Left ventricle myocardium inferior (tissue), 1 donor: ENCODE measurements at regions not wholly inside any gene's neighbourhood (a gene's known extent, or its start where the extent isn't known, plus 50 kb on each side); places are given as distances from the start of the nearest gene placed in this dataset.
A peak's percentile ranks its signal among the peaks of the same experiment; 100 is the strongest.

Experiments
- DNase-seq: peaks from one replicate; pipeline ENCODE4 v3.0.0-alpha.2; 2020
- H3K27ac ChIP-seq: fragments of 200-600 bp; replicated peaks from 2 replicates; pipeline ENCODE4 v1.8.0; 2021
- H3K27me3 ChIP-seq: fragments of 200-600 bp; 2 replicates; pipeline ENCODE4 v1.8.0; 2021; ENCODE audit warnings: low read depth
- H3K36me3 ChIP-seq: fragments of 200-600 bp; 2 replicates; pipeline ENCODE4 v1.8.0; 2021
- H3K4me1 ChIP-seq: fragments of 200-600 bp; 2 replicates; pipeline ENCODE4 v1.8.0; 2021
- H3K4me3 ChIP-seq: fragments of 200-600 bp; 2 replicates; pipeline ENCODE4 v1.8.0; 2021; ENCODE audit warnings: mild to moderate bottlenecking, moderate library complexity
- H3K9me3 ChIP-seq: fragments of 200-600 bp; replicated peaks from 2 replicates; pipeline ENCODE4 v1.8.0; 2021
- CTCF ChIP-seq: fragments of 200-600 bp; IDR thresholded peaks from 2 replicates; pipeline ENCODE4 v1.8.0; 2021; ENCODE audit warnings: antibody characterized with exemption, mild to moderate bottlenecking, borderline replicate concordance
- intact Hi-C: fragments of 100-400 bp; cut with micrococcal nuclease; formaldehyde crosslinking; loops from one replicate; pipeline ENCODE4 v1.11.0; 2022
- donor health status: DM: no; HTN: yes; CAD: no; lungs with severe emphysema.

DNA sequence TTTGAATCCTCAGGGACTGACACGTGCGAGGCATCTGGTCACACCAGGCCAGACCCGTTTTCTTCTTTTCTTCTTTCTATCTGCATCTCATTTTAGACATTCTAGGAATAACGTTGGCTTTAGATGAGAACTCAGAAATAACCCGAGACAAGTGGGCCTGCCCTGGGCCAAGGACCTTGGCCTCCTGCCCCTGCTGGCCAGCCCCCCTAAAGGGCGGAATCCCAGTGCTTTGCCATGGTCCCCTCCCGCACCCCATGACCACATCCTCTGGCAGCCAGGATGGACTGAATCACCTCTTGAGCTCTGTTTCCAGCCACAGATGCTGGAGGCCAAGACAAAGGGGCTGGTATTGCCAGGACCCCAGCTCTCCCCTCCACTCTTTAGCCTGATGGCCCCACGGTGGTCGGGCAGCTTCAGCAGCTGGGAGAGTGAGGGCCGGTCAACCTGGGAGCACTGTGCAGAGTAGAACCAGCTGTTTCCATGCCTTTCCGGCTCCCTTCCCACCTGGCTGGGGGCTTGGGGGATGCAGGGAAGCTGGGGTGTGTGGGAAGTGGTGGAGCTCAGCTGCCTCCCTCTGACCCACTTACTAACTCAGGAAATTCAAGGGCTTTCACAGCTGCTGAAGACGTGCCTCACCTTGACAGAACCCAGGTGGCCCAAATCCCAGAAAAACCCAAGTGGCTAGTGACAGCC is 190.9 kb downstream of the FAM43A start:
- DNase-seq: no peak
- Histone ChIP-seq H3K36me3 (no peaks in the 10 kb centered on the region), H3K4me1 (peaks cover 69% of the 10 kb centered on the region), H3K4me3 (no peak overlapping the region), H3K27me3 (no peaks in the 10 kb centered on the region), H3K9me3 (no peaks in the 10 kb centered on the region), H3K27ac (peak overlapping the region; percentile 84)
- intact Hi-C loops: no loop called here
- TF ChIP-seq CTCF: no peak

GRCh38 chr3:194877291-194878119 is 191.8 kb downstream of the FAM43A start:
- H3K9me3 ChIP-seq: no peaks in the 10 kb centered on the region
- peak overlapping the region; percentile 84 for H3K27ac ChIP-seq
- H3K4me1 ChIP-seq: peaks cover 67% of the 10 kb centered on the region
- no peak overlapping the region for H3K4me3 ChIP-seq
- no peak for TF ChIP-seq CTCF
- H3K36me3 ChIP-seq: no peaks in the 10 kb centered on the region
- DNase-seq: no peak
- H3K27me3 ChIP-seq: no peaks in the 10 kb centered on the region
- intact Hi-C loops: no loop called here

DNA sequence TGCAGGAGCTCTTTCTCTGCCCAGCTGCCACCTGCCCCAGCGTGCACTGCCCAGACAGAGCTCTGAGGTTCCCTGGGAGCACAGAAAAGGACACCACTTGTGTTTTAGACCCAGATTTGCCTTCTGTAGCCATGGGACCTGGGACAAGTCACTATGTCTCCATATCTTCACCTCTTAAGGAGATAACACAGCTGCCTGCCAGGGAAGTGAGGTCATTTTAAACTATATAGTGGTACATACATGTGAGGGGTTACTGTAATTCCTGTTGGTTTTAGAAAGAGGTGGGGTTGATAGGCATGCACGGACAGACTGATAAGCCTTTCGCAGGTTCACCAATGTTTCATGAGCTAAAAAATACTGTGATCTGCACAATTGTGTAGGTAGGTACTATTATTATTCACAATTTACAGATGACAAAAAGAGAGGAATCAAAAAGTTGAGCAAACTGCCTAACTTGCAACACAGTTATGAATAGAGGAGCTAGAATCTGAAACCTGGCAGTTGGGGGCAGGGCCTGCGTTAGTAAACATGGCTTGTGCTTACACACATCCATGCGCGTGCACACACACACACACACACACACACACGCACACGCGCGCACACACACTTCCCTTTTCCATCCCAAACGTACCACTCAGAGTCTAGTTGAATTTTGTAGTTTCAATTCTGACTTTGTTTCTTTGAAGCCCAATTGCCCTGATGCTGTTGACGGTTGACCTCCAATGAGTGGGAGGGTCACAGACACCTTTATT is 193.6 kb downstream of the FAM43A start:
- Histone ChIP-seq H3K27ac (peak overlapping the region; percentile 84), H3K9me3 (peaks cover 10% of the 10 kb centered on the region), H3K27me3 (no peaks in the 10 kb centered on the region), H3K4me1 (peaks cover 67% of the 10 kb centered on the region), H3K36me3 (no peaks in the 10 kb centered on the region), H3K4me3 (peak overlapping the region; percentile 21)
- no peak for DNase-seq
- TF ChIP-seq CTCF: no peak
- intact Hi-C loops: no loop called here

DNA sequence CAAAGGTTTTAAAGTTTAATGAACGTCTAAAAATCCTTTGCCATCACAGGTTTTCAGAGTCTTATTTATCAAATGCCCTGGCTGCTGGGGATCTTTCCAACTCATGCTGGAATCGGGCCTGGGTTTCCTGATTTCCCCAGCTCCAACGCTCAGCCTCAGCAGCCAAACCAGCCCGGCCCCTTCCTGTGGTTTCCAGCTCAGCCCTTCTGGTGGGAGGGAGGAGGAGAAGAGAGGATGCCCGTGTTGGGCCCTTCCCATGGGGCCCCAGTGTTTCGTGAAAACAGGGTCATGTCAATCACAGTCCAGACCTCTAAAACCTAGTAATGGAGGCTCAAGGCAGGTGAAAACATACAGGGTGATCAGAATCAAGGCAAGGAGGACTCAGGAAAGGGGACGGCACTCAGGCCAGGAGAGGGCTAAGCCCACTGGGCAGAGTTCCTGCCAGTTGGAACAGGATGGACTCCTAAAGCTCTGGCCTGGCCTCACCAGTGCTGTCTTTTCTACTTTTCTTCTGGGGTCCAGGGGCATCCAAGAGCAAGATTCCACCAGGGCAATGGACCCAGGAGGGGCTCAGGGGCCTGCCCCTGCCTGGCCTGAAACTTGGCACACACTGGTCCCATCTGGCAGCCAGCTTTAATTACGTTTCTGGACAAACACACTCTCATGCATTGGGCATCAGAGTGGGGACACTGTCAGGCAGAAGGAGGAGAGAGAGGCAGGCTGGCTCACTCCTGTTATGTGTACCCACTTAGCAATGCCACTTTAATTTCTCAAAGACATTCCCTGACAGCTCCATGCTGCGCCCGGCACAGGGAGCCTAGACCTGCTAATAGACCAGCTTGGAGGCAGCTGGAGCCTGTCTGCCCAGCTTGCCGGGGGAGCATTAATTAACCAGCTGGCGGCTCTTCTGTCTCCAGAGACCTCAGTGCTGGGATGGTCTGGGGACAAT is 194.6 kb downstream of the FAM43A start:
- intact Hi-C loops: no loop called here
- H3K4me1 ChIP-seq: peaks cover 72% of the 10 kb centered on the region
- H3K36me3 ChIP-seq: no peaks in the 10 kb centered on the region
- no peak for TF ChIP-seq CTCF
- H3K4me3 ChIP-seq: peak overlapping the region; percentile 21
- H3K9me3 ChIP-seq: peaks cover 13% of the 10 kb centered on the region
- DNase-seq: peak; percentile 80
- H3K27me3 ChIP-seq: no peaks in the 10 kb centered on the region
- peak overlapping the region; percentile 84 for H3K27ac ChIP-seq
